ENCODE measurements at regions not wholly inside any gene's neighbourhood (a gene's known extent, or its start where the extent isn't known, plus 50 kb on each side); places are given as distances from the start of the nearest gene placed in this dataset.

- TF ChIP-seq TCF7 (IDR thresholded peaks at IDR 0.05; ENCODE audit: borderline replicate concordance), result no peak
- no peak for TF ChIP-seq SREBF1 (IDR thresholded peaks at IDR 0.05; ENCODE audit: low read length)
- TF ChIP-seq NFYB (IDR thresholded peaks at IDR 0.05; ENCODE audit: insufficient read depth, low read depth, low read length), result no peak
- no peak for TF ChIP-seq ZSCAN29 (IDR thresholded peaks at IDR 0.05)
- no peak for TF ChIP-seq PML (IDR thresholded peaks at IDR 0.05; ENCODE audit: low read length)
- no peak for TF ChIP-seq ESRRA (IDR thresholded peaks at IDR 0.05; ENCODE audit: low read length)
- no peak for TF ChIP-seq E2F8 (IDR thresholded peaks at IDR 0.05; ENCODE audit: low read depth, partially characterized antibody)
- TF ChIP-seq MEF2A (IDR thresholded peaks at IDR 0.05; ENCODE audit: insufficient read depth, low read depth, low read length), result no peak
- no peak for TF ChIP-seq KDM1A (IDR thresholded peaks at IDR 0.05; ENCODE audit: borderline replicate concordance)
- TF ChIP-seq RAD51 (IDR thresholded peaks at IDR 0.05), result no peak
- TF ChIP-seq SRF (IDR thresholded peaks at IDR 0.05; ENCODE audit: low read depth in 2 of 2, low read length in 2 of 2), result no peak
- no peak for TF ChIP-seq IKZF2 (IDR thresholded peaks at IDR 0.05)
- TF ChIP-seq, protein P1, sequence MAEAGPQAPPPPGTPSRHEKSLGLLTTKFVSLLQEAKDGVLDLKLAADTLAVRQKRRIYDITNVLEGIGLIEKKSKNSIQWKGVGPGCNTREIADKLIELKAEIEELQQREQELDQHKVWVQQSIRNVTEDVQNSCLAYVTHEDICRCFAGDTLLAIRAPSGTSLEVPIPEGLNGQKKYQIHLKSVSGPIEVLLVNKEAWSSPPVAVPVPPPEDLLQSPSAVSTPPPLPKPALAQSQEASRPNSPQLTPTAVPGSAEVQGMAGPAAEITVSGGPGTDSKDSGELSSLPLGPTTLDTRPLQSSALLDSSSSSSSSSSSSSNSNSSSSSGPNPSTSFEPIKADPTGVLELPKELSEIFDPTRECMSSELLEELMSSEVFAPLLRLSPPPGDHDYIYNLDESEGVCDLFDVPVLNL (IDR thresholded peaks at IDR 0.05; ENCODE audit: low read depth, low read length), result no peak
- no peak for TF ChIP-seq IKZF1 (conservative IDR thresholded peaks at IDR 0.05)
- no peak for TF ChIP-seq SMC3 (IDR thresholded peaks at IDR 0.05; ENCODE audit: borderline replicate concordance, low read length)
- no peak for TF ChIP-seq E4F1 (IDR thresholded peaks at IDR 0.05; ENCODE audit: borderline replicate concordance, partially characterized antibody)
- TF ChIP-seq EZH2 (IDR thresholded peaks at IDR 0.05; ENCODE audit: borderline replicate concordance, control insufficient read depth, low read depth, low read length), result no peak
- TF ChIP-seq RELA (IDR thresholded peaks at IDR 0.05; ENCODE audit: borderline replicate concordance, partially characterized antibody), result no peak
- TF ChIP-seq SREBF2 (IDR thresholded peaks at IDR 0.05; ENCODE audit: low read length), result no peak
- ATAC-seq (no peak), FAIRE-seq (no peak), DNase-seq (ENCODE audit: low read depth, low spot score) (no peak)
- Histone ChIP-seq H3K4me1 (ENCODE audit: control insufficient read depth, insufficient read depth, low read length) (no peaks in the 10 kb centered on the region), H3K4me3 (no peak overlapping the region), H4K20me1 (ENCODE audit: control insufficient read depth, insufficient read depth) (no peaks in the 10 kb centered on the region), H3K27me3 (replicated peaks in 1 of 2; ENCODE audit: control insufficient read depth in 2 of 2, insufficient read depth in 2 of 2, low read length in 1 of 2) (no peaks in the 10 kb centered on the region), H3K9ac (ENCODE audit: control insufficient read depth, insufficient read depth, low read length) (no peak overlapping the region), H3K36me3 (ENCODE audit: control insufficient read depth in 2 of 2, insufficient read depth in 2 of 2, low read length in 1 of 2) (no peaks in the 10 kb centered on the region), H3K4me2 (ENCODE audit: control insufficient read depth, insufficient read depth) (no peak overlapping the region), H2AFZ (ENCODE audit: control insufficient read depth, low read depth, low read length) (no peak overlapping the region), H3K9me3 (replicated peaks; ENCODE audit: control insufficient read depth, insufficient read depth, low read length) (no peaks in the 10 kb centered on the region; the same call in 2 of the 3 replicates), H3K79me2 (ENCODE audit: control insufficient read depth, insufficient read depth, low read length) (no peaks in the 10 kb centered on the region), H3K27ac (ENCODE audit: control insufficient read depth, insufficient read depth) (no peak overlapping the region)
- in situ Hi-C loops (cut with MboI) (no loop called here), intact Hi-C loops (cut with micrococcal nuclease; ENCODE audit: unreplicated experiment) (no loop called here)
- BruUV-seq (replicated peaks), result no TSS peak
- ChIA-PET SMC1A (ENCODE audit: uncharacterized antibody, unreplicated experiment) (no interaction called here), POLR2A (no interaction called here), CTCF (no interaction called here), RAD21 (ENCODE audit: unreplicated experiment) (no interaction called here)
- 15% methylated on average over 4 of the region's 4 CpGs for WGBS (ENCODE audit: insufficient coverage, insufficient replicate concordance, low lambda C conversion rate, missing lambda C conversion rate)
These were observed 266.3 kb upstream of the PRKD1 start for GRCh38 chr14:30193845-30194501.

Measured in GM12878 (cell line).